ENCODE measurements at regions not wholly inside any gene's neighbourhood (a gene's known extent, or its start where the extent isn't known, plus 50 kb on each side); places are given as distances from the start of the nearest gene placed in this dataset.
"Not testable (repeated sequence)": the region's sequence is repeated elsewhere in the genome, so short reads cannot be mapped to it uniquely, and the experiment has no call there.

DNA sequence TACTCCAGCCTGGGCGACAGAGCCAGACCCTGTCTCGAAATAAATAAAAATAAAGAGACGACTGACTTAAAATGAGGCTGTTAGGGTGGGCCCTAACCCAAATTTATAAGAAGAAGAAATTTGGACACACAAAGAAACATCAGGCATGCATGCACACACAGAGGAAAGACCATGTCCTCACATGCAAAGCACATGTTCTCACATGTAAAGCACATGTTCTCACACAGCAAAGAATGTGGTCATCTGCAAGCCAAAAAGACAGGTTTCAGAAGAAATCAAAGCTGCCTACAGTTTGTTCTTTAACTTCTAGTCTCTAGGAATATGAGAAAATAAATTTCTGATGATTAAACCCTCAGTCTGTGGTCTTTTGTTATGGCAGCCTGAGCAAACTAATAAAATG is 132.3 kb upstream of the CRIM1 start:
- DNase-seq = no peak

GRCh38 chr2:36222485-36222884 is 133.1 kb upstream of the CRIM1 start:
- no peak for DNase-seq

DNA sequence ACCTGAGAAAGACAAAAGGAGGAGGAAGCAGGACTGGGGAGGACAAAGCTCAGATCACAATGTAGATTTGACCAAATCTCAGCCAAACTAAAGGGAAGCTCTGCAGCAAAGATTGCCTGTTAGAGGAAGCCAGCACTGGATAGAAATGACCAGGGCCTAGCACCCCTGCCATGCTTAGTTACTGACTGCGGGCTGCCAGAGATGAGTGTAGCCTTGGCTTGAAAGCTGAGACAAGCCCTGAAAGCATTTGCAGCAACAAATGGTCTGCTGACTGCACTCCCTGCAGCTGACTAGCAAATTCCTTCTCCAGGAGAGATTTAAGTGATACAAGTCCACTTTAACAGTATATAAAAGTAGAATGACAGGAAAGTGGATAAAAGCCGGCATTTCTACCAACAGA is 140.9 kb upstream of the CRIM1 start:
- no peak for DNase-seq

GRCh38 chr2:36203366-36203765 is 152.2 kb upstream of the CRIM1 start:
- no peak for DNase-seq

- DNase-seq = no peak
These were observed 158.2 kb upstream of the CRIM1 start for GRCh38 chr2:36197181-36197971.

DNA sequence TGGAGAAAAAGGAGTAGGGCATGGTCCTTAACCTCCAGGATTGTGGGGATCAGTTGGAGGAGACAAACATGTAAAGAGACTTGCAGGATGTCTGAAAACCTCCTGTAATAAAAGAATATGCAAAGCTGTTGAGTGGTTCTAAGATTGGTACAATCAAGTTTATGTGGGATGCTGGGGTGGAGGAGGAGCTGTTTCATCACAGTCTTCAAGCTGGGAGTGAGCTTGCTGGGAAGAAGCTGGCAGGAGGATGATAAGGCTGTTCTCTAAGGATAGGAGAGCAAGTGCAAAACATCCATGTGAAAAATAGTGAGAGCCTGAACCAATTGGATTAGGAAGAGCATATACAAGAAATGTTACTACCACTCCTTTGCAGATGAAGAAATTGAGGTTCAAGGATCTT is 161.9 kb upstream of the CRIM1 start:
- no peak for DNase-seq

- DNase-seq = no peak
These were observed 162.6 kb upstream of the CRIM1 start for GRCh38 chr2:36192983-36193382.

- no peak for DNase-seq
These were observed 165.5 kb upstream of the CRIM1 start for GRCh38 chr2:36190097-36190496.

DNA sequence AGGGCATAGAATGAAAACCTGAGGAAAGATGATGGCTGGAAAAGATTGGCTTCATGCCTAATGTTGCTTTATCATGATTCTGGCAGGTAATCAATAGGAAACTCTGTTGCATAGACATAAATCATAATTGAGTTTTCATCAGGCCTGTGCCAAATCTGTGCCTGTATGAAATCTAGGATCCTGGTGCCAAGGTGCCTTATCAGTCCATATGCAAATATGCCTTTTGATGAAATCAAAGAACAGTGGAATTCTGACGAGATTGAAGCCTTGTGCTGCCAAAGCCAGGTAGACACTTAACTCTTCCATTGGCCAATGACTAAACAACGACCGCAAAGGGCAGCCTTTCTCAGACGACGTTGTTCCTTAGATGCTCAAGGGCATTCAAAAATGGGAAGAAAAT is 170.0 kb upstream of the CRIM1 start:
- no peak for DNase-seq

GRCh38 chr2:36184848-36185247 is 170.7 kb upstream of the CRIM1 start:
- no peak for DNase-seq

- DNase-seq = not testable (repeated sequence)
These were observed 174.6 kb upstream of the CRIM1 start for GRCh38 chr2:36180789-36181482.

GRCh38 chr2:36180293-36180692 is 175.3 kb upstream of the CRIM1 start:
- DNase-seq = not testable (repeated sequence)

DNA sequence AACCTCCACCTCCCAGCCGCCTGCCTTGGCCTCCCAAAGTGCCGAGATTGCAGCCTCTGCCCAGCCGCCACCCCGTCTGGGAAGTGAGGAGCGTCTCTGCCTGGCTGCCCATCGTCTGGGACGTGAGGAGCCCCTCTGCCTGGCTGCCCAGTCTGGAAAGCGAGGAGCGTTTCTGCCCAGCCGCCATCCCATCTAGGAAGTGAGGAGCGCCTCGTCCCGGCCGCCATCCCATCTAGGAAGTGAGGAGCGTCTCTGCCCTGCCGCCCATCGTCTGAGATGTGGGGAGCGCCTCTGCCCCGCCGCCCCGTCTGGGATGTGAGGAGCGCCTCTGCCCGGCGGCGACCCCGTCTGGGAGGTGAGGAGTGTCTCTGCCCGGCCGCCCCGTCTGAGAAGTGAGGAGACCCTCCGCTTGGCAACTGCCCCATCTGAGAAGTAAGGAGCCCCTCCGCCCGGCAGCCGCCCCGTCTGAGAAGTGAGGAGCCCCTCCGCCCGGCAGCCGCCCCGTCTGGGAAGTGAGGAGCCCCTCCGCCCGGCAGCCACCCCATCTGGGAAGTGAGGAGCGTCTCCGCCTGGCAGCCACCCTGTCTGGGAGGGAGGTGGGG is 175.8 kb upstream of the CRIM1 start:
- not testable (repeated sequence) for DNase-seq

- DNase-seq = no peak
These were observed 177.2 kb upstream of the CRIM1 start for GRCh38 chr2:36178384-36178783.

DNA sequence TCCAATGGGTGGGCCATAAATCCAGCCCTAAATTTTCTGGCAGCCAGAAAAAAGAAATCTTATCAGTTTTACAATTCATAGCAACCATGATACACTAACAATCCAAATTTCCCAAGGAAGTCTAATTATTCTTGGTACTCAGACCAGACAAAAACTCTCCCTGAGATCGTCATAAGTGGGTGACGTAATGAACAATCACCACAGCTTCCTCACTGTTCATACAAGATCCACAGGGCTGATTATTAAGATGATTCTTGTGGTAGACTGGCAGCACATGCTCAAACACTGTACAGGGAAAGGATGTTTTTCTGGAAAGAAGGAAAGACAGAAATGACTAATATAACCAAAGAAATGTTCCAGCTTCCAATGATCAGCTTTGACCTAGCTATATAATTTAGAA is 178.3 kb upstream of the CRIM1 start:
- DNase-seq = no peak

DNA sequence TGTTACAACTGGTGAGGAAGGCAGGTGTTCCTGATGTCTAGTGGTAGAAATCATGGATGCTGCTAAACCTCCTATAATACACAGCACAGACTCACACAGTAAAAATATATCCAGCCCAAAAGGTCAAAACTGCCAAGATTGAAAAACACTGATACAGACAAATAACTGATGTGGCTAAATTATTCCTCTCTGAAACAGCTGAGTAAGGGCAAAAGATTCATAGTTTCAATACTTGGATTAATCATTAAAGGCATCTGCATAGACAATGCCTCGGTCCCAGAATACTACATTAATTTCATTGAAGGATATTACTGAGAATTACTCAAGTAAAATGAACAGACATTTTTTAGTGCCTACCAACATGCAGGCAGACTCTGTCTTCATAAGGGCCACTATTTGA is 180.7 kb upstream of the CRIM1 start:
- DNase-seq = no peak

DNA sequence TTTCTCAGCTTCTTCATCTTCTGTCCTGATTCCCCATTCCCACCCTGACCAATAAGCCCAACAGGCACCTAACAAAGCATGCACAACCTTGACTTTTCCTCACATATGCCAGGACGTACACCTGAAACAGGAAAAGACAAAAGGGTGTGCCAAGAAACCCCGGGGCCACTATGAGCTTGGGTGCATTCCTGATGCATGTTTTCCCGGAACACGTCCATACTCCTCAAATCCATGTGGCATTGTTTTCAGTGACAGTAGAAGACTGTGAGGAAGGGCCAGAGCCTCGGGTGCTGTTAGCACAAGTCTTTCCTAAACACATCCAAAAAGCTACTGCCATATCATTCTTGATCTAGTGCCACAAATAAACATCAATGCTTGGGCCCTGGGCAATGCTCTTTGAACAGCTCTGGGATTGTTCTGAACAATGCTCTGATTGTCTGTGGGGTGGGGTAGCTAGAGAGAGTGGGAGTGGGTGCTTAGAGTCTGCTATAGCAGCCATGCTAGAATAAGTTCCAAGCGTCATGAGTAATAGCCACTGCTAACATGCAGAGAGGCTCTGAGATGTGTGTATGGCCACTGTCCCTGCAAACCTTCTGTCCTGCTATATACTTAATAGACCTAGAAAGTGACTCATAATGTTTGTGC is 181.7 kb upstream of the CRIM1 start:
- no peak for DNase-seq

DNA sequence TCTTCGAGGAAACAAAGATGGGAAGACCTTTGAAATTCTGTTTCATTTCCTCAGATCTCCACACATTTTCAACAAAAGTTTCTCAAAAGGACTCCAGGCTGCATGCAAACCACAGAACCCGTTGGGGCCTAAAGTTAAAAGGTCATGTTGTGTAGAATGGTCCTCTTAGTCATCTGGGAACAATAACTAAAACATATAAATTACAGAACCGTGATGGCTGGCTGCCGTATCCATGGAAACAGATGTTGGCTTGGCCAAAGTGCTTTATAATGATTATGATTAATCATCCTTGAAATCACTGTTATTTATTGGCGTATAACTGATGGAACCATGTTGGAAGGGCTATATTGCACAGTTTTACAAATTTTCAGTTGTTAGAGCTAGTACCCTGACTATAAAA is 182.8 kb upstream of the CRIM1 start:
- DNase-seq = no peak

DNA sequence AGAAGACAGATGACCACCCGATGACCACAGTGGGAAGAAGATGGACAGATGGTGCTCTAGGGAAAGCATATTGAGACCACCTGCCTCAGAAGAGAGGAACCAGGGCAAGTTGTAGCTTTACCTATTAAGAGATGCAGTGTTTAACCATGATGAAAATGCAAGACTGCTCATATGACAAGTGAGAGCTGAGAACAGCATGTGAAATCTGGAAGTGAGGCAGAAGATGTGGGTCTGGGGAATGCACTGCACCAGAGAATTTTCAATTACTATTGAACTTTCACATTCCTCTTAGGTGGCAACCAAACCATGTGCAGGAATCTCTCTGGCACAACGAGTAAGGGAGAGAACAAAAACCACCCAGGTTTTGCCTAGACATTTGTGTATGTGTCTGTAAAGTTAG is 184.8 kb upstream of the CRIM1 start:
- no peak for DNase-seq

- no peak for DNase-seq
These were observed 185.7 kb upstream of the CRIM1 start for GRCh38 chr2:36169843-36170242.

DNA sequence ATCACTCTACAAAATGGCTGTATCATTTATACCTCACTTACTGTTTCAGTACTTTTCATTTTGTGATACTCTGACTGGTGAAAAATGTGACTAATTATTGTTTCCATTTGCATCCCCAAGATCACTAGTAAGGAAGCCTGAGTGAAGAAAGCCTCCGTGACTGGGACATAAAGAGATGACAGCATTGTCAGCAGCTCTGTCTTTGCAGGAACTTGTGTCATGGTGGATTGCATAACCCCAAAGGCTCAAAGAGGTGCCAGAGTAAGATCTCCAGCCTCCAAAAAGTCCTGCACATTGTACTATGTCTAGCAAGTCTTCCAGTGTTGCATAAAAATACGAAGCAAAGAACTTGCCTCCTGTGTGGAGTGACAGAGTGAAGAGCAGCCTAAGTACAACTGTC is 187.5 kb upstream of the CRIM1 start:
- DNase-seq = no peak

GRCh38 chr2:36165132-36165531 is 190.4 kb upstream of the CRIM1 start:
- DNase-seq = no peak

GRCh38 chr2:36163520-36164254 is 191.9 kb upstream of the CRIM1 start:
- DNase-seq = no peak
